NCI-H1930 (cell line): ENCODE measurements at regions not wholly inside any gene's neighbourhood (a gene's known extent, or its start where the extent isn't known, plus 50 kb on each side); places are given as distances from the start of the nearest gene placed in this dataset.
A peak's percentile ranks its signal among the peaks of the same experiment; 100 is the strongest.

Experiments used
- DNase-seq, 2 experiments: peaks; one replicate each; lab custom pipeline; 2025; lab: John Stamatoyannopoulos, UW

DNA sequence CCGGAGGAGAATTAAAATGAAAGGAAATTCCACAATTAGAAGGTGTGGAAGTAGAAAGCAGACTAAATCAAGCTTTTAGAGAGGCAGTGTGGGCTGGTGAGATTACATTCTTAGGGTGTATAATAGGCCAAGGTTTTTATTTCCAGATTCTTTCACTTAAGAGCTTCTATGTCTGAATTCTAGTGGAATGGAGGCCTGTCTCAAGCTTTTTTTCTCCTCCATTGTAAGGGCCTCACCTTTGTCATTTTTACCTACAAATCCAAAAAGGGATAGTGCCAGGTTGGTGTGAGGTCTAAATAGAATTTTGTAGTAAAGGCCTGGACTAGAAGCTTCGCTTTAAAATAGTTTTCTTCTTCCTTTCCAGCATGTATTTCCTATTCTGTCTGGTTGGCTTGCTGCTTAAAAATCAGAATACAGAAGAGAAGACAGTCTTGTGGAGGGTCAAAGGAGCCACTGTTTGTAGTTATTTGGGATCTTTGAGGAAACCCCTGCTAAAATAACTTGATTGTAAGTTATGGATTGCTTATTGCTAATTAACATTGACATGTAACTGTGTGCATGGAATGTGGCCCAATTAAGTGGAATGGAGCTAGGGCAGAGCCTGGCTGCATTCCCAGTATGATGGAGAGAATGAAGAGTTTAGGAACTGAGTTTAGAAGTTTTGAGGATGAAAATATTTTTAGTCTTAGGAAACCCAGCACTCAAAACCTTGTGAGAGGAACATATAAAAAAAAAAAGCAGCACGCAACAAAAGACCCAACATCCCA is 162.5 kb upstream of the B3GALT2 start:
- no peak for DNase-seq

DNA sequence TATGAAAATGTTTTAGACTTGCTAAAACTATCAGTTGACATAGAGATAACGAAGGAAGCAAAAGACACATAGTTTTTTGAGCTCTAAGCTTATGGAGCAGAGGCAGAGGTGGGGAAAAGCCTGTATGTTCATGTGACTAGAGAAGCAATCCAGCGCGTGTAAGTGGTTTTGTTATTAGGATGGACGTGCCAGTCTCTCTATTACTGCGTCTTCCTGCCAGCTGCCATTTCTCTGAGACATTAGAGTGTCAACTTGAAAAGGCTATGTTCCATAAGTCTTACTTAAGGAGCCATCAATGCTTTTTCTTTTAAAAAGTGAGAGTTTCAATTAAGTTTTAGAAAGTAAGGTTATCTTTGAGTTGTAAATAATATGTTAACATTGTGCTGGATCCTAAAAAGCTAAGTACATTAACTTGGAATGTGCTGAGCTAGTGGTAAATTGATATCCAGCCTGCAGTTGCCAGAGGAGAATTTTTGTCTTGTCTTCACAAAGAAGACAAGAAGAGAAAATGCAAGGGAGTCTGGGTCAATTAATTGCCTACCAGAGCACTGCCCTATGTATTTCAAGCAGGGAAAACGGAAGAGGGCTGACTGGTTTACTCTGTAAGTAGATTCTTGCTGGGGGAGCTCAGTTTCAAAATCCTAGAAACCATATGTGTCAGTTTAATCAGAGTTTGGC is 161.8 kb upstream of the B3GALT2 start:
- no peak for DNase-seq

DNA sequence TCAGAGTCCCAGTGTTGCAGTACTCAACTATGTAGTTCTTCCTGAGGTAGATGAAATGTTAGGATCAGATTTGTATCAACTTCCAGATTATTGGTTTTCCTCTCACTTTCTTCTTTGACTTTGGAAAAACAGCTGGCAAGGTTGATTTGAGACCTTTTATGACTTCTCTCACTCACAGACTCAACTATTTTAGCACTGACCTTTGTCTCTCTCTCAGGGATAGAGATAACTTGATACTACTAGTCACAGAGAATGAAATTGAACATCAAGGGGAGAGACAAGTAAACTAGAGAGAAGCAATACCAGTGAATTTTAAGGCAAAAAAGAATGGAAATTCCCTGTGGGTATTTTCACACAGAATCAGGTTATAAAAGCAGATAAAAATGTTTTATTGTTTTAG is 159.7 kb upstream of the B3GALT2 start:
- DNase-seq, result no peak

DNA sequence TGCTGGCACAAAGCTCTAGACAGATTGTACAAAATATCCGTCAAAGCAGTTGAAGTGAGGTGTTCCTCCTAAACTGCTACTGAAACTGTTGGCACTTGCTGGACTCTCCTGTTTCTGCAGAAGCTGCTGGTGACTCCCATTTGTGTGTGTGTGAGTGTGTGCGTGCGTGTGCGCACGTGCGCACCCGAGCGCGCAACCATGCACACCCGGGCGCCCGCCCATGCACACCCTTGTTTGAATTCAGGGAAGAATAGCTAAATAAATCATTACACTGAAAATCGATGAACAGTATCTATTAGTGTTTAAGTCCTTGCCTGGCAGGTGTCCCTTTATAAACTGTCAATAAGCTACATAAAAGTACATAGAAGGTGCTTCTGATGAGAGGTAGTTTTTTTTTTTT is 156.4 kb upstream of the B3GALT2 start:
- no peak for DNase-seq

DNA sequence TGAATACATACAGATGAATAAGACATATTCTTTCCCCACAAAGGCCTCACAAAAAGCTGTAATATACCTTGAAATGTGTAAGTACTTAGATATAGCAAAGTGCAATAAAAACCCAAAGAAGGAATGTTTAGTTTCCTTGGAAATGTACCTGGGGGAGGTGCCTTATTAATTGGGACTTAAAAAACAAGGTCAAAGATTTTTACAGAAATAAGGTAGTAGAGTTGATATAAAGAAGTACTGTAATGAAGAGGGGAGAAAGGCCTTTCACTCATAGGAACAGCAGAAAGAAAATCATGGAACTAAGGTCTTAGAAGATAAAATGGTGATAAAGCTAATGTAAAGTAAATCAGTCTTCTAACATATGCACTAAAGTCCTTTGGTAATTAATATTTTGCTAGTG is 153.9 kb upstream of the B3GALT2 start:
- no peak for DNase-seq

DNA sequence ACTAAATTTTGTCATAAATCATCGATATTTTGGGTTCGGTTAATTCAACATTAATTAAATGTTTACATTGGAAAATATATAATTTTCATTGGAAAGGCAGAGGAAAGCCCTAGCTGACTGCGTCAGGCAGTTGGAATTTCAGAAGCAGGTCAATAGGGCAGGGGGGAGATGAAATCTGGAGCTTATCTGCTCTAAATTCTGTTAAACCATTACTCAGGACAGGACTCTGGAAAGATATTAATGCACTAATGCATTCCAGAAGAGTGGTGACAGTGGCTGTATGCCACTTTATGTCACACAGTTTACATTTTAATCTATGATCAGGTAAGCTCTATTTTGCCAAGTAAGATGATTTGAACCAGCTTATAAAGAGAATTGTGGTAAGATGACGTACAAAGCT is 153.0 kb upstream of the B3GALT2 start:
- no peak for DNase-seq

DNA sequence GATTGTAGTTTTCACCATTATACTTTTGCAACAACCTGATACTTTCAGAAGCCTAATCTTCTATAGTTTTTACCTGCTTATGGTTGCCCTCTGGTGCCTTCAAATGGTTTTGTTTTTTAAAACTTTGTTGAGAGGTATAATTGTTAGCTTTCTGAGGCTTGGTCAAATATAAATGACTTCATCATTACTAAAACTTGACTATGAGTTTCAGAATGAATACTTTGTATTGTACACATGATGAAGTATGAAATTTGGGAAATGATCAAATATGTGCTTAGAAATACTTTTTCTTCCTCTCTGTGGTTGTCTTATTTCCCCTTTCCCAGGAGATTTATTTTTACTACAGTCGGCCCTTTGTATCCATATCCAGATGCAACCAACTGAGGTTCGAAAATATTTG is 151.8 kb upstream of the B3GALT2 start:
- DNase-seq, result no peak

DNA sequence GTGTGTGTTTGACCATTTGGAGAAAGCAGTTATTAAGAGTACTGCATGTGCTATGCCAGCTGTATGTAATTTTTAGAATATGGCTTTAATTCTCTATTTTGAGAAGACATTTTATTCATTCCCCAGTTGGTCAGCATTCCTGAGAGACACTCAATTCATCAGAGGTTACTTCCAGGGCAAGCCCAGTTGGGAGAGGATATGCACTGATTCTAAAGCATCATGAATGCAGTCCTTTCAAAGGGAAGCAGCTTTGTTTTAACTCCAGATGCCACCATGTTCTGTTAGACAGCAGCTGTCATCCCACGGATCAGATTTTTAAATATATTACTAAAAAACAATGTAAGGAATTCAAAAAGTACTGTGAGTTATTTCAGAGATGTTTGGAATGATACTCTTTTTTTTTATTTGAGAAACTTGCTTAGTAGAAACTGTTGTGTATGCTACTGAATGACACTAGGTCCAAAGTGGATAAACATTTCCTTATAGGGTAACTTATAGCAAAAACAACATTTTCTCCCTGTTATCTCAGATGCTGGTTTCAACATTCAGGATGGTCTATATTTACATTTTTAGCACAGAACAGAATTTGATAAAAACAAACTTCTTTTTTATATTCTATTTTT is 149.5 kb upstream of the B3GALT2 start:
- no peak for DNase-seq

DNA sequence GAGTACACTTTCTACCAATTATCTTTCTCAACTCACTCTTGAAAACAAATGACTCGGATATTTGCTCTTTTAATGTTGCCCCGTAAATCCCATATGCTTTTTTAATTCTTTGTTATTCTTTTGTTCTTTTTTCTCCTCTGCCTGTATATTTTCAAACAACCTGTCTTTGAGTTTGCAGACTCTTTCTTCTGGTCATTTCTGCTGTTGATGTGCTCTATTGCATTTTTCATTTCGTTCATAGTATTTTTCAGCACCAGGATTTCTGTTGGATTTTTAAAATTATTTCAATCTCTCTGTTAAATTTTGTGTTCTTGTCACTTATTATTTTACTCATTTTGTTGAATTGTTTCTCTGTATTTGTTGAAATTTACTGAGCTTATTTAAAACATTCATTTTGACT is 146.8 kb upstream of the B3GALT2 start:
- DNase-seq, result no peak

DNA sequence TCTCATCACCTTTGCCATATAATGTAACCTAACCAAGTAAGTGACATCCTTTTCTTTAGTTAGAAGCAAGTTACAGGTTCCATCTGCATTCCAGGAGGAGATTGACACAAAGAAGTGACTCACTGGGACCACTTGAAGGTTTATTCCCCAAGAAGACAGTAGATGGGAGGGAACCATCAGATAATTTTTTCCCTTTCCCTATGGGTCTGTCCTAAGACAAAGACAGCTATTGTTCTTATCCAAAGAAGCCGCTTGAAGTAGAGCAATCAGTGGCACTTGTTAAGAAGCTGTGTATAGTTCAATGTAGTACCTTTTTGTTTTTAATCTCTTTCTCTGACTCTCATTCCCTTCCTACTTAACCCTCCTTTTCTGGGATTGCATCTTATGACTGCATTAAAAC is 139.9 kb upstream of the B3GALT2 start:
- no peak for DNase-seq

DNA sequence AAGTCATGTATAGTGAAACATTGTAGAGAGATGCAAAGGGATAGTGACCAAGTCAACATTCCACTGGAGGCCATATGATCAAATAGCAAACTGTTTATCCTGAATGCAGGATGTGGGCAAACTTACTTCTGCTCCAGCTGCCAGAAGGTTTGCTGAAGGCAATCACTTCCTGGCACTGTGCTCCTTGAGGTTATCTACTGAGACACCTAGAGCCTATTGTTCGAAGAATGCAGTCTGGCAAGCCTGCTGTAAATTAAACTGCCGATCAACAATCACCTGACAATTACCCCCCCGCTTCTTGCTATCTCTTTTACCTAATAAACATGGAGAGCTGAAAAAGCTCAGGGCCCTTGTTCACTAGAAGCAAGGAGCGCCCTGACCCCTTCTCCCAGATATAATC is 139.4 kb upstream of the B3GALT2 start:
- DNase-seq, result no peak

DNA sequence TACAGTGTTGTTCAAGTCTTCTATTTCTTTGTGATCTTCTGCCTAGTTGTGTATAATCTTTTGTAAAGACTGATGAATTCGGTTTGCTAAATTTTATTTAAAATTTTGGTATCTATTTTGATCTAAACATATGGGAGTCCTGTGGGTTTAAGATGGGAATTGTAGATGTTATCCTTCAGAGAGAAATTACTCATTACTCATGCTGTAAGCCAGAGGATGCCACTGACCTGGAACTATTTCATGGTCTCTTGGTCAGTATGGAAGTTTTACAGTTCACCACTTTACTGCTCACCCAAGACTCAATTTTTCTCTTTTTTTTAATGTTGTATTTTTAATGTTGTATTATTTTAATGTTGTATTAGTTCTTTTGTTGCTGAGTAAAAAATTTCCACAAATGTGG is 138.6 kb upstream of the B3GALT2 start:
- DNase-seq, result no peak

DNA sequence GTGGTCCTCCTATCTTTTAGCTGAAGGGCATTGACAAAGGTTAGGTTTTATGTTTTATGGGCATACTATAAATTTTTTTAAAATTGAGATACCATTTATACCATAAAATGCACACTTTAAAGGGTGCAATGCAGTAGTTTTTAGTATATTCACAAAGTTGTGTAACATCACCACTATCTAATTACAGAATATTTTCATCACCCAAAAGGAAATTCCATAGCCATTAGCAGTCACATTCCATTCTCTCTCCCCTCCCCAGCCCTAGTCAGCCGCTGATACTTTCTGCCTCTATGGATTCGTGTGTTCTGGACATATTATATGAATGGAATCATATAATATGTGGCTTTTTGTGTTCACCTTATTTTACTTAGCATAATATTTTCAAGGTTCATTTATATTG is 135.8 kb upstream of the B3GALT2 start:
- DNase-seq, result no peak

DNA sequence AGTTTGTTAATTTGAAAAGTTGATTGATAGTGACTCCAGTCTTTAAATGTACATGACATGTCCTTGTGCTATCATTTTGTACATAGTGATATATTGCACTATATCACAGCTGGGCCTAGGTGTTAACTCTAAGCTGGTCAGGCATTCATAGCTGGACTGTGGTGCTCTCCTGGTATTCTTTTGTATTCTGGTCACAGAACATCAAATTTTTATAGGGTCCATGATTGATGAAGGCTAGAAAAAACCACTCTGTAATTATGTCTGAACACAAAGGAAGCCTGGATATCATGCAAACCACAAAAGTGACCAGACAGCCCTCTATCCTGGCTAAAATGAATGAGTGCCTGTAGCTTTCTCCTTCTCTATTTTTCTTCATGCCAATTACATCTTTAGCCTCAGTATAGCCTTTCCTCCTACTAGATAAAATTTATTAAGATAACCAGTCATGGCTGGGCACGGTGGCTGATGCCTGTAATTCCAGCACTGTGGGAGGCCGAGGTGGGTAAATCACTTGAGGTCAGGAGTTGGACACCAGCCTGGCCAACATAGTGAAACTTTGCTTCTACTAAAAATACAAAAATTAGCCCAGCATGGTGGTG is 134.9 kb upstream of the B3GALT2 start:
- no peak for DNase-seq

DNA sequence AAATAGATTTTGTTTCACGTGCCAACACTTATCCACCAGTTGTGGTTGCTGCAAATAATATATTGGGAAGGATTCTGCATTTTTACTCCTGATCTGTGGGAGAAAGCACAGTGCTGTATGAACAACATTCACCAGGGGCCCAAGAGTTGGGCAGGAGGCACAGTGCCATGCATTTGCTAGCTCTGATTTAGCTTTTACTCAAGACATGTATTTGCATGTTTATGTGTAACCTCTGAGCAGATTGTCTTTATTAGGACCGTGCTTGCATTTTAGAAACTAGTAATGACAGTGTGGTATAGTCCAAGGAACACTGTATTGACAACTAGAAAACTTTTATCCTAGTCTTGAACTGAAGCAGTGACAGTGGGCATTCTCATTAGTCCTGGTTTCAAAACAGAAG is 133.9 kb upstream of the B3GALT2 start:
- DNase-seq, result no peak

DNA sequence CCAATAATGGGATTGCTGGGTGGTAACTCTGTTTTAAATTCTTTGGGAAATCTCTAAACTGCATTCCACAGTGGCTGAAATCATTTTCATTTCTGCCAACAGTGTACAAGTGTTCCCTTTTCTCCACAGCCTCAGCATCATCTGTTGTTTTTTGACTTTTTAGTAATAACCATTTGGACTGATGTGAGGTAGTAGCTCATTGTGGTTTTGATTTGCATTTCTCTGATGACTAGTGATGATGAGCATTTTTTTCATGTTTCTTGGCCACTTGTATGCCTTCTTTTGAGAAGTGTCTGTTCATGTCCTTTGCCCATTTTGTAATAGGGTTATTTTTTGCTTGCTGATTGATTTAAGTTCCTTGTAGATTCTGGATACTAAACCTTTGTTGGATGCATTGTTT is 131.9 kb upstream of the B3GALT2 start:
- no peak for DNase-seq

DNA sequence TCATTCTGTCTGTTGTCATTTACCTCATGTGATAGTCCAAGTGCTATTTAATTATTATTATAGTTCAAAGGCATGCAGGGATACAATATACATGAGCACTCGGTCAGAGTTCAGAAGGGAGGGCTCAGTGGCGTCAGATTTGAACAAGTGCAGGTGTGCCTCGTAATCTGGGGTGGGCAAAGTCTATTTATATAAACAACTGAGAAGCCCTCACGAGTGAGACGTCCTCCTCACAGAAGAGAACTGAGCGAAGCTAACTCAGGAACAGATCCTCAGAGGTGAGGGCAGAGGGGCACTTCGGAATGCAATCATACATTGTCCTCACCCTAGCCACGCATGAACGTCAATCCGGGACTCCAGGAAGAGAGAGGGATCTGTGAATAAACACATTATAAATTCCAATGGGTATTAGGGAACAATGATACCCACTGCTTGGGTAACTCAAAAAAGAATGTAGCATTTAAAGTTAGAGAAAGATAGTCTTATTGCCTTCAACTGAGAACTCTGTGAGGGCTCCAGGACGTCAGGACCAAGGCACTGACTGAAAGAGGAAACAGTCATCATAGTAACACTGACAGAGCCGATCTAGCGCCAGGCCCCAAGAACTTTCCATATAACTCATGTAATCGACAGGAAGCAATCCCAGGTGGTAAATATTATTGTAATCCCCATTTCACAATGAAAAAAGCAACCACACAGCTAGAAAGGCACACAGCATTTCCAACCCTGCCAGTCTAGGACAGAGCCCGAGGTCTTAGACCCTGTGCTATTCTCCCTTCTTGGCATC is 127.1 kb upstream of the B3GALT2 start:
- no peak for DNase-seq

DNA sequence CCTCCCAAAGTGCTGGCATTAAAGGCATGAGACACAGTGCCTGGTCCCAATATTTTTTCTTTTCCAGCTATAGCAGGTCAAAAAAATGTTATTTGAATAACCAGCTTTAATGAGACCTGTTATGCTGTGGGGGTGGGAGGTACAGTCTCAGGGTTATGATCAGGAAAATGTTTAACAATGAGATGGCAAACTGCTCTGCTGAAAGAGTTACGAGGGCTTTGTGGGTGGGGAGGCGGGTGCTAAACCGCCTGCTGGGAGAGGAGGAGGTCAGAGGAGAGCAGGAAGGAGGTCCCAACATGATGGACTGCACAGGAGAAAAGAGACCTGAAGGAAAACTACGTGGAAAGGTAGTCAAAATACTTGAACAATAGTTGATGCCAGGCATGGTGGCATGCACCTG is 126.0 kb upstream of the B3GALT2 start:
- no peak for DNase-seq

DNA sequence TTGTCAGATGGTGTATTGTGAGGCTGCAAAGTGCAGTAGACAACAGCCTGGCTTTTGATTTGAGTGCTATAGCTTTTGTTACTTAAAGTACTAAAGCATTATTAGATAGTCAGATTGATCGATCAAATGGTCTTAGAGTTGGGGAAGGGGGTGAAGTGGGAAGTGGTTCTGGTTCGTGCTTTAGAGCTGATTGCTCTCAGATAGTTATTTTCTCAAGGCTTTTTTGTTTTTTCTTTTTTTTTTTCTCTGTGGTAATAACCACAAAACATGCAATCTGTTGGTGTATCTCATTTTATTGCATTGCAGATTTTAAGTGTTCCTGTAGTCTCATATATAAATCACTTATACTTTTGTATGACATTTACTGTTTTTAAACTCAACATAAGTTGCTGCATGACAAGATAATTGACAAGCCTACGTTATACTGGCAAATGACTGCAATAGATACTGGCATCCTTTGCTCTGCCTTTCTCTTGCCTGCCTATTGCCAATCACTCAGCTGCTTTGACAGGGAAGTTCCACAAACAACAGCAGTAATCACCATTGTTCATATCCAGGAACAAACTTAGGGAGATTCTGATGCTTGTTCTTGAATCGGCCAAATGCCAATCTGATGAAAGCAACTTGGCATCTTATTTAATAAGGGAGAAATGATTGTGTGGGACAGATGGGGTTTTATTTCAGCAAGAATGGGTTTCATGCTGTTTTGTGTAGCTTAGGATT is 125.0 kb upstream of the B3GALT2 start:
- peak in 1 of 2 experiments; percentile 29 for DNase-seq

DNA sequence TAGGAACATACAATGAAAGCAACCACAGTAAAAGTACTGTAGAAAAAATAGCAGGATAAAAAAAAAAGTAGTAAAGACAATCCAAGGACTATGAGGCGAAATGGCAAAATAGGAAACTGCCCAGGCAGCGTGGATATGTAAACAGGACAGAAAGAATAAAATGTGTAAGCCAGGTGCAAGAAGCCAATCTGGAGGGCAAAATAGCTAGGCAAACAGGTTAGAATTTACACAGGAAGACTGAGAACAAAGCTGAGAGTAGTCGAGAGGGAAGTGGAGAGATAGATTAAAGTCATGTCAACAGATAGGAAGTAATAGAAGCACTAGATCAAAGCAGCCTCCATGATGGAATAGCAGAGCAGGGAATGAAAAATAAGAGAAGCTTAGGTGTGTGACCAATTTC is 124.2 kb upstream of the B3GALT2 start:
- DNase-seq, result peak; percentile 86 to 91

DNA sequence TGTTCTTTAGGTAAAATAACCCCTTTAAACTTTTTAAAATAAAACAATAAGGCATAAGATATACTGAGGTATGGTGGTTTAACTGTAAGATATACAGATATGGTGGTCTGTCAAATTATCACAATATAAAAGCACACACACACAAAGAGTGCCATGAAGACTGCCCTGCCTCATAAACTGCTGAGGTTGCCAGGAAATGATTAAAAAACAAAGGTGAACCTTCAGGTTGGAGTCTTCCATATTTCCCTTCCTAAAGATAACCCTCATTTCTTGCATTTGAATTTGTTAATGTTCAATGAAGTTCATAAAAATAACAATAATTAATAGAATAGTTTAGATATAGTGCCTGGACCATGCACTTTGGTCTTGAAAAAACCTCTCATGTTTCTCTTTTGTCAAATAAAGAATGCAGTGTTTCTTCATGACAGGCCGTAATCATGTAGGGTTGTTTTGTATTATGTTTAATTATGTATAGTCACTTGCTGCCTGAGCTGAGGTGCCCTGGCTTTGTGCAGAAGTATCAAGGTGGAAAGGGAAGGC is 123.6 kb upstream of the B3GALT2 start:
- DNase-seq, result peak; percentile 78 to 85
